K562 (cell line): ENCODE measurements at regions not wholly inside any gene's neighbourhood (a gene's known extent, or its start where the extent isn't known, plus 50 kb on each side); places are given as distances from the start of the nearest gene placed in this dataset.

ENCODE experiments used
- ATAC-seq: fragments of 200-7000 bp; cut with Tn5 transposase; 3 replicates; pipeline ENCODE4 v1.9.1; 2020; ENCODE audit warnings: moderate library complexity
- BruUV-seq: library from RNA; stranded (reverse); fragments of 400-500 nt; replicated peaks from 2 replicates; lab custom pipeline; 2021; lab: Mats Ljungman, UMichigan
- CTCF ChIA-PET: fragments of 300-600 bp; formaldehyde crosslinking; extraction: SDS; loops from one replicate; lab custom pipeline; 2021; ENCODE audit warnings: low intra/inter-chr PET ratio; lab: Yijun Ruan, JAX
- POLR2A ChIA-PET: fragments of 300-600, 350-650 bp; sonication (Branson Sonifier 250); formaldehyde crosslinking; extraction: SDS; loops from one replicate; lab custom pipeline; 2021; ENCODE audit warnings: antibody characterized with exemption, inconsistent platforms; lab: Yijun Ruan, JAX
- DNase-seq, 4 experiments: peaks; one replicate each; pipeline versions ENCODE4 v3.0.0 to v3.0.0-alpha.2; 2011 to 2018; ENCODE audit warnings: low spot score in 3 of 4, mixed read lengths in 3 of 4; ENCODE audit errors: extremely low read depth in 1 of 4
- FAIRE-seq: peaks from 2 replicates; lab custom pipeline; 2011; peaks lifted over from hg19 to GRCh38; lab: Jason Lieb, UNC
- H2AFZ ChIP-seq: 2 replicates; pipeline ENCODE4 v1.6.0; 2011; ENCODE audit warnings: low read depth, low read length, control low read depth, inconsistent platforms
- H3K27ac ChIP-seq: fragments of 200-600 bp; 3 replicates; pipeline ENCODE4 v1.8.0; 2011; ENCODE audit warnings: low read depth, mild to moderate bottlenecking, control low read depth, inconsistent platforms, low read length, moderate library complexity, mixed read lengths; ENCODE audit errors: extremely low read depth
- H3K27me3 ChIP-seq, 2 experiments: fragments of 300-600 bp in 1 of 2; 2 replicates in 1 of 2; 3 replicates in 1 of 2; pipeline versions ENCODE4 v1.6.0 to v1.8.0; 2011; ENCODE audit warnings: inconsistent platforms in 2 of 2, low read length in 2 of 2, mild to moderate bottlenecking in 1 of 2, mixed read lengths in 1 of 2, moderate library complexity in 1 of 2; ENCODE audit not compliant: control insufficient read depth in 2 of 2, insufficient read depth in 2 of 2
- H3K36me3 ChIP-seq: fragments of 300-600 bp; 3 replicates; pipeline ENCODE4 v1.8.0; 2011; ENCODE audit warnings: mild to moderate bottlenecking, low read length, inconsistent platforms; ENCODE audit not compliant: control insufficient read depth, insufficient read depth
- H3K4me1 ChIP-seq, 2 experiments: fragments of 200-600 bp in 1 of 2; replicated peaks in 1 of 2; 2 replicates in 1 of 2; 3 replicates in 1 of 2; pipeline versions ENCODE4 v1.5.1 to v1.8.0; 2011; ENCODE audit warnings: inconsistent platforms in 2 of 2, low read length in 2 of 2, mild to moderate bottlenecking in 1 of 2, mixed read lengths in 1 of 2, moderate library complexity in 1 of 2; ENCODE audit not compliant: control insufficient read depth in 2 of 2, insufficient read depth in 2 of 2
- H3K4me2 ChIP-seq: 2 replicates; pipeline ENCODE4 v1.6.1; 2011; ENCODE audit warnings: low read length, control low read depth, inconsistent platforms, mixed read lengths; ENCODE audit not compliant: insufficient read depth
- H3K4me3 ChIP-seq: fragments of 200-600 bp; sonication (generic), shearing (Covaris generic); 2 replicates; pipeline ENCODE4 v1.5.1; 2016; ENCODE audit warnings: control low read depth, inconsistent platforms
- H3K79me2 ChIP-seq: fragments of 200-600 bp; 3 replicates; pipeline ENCODE4 v1.8.0; 2011; ENCODE audit warnings: low read length, inconsistent platforms; ENCODE audit not compliant: control insufficient read depth, insufficient read depth
- H3K9ac ChIP-seq, 2 experiments: 2 replicates each; pipeline versions ENCODE4 v1.6.0 to v1.6.1; 2011; ENCODE audit warnings: low read depth in 2 of 2, low read length in 2 of 2, control low read depth in 1 of 2, inconsistent platforms in 1 of 2, mild to moderate bottlenecking in 1 of 2, mixed read lengths in 1 of 2; ENCODE audit not compliant: insufficient read depth in 1 of 2
- H3K9me1 ChIP-seq: one replicate; pipeline ENCODE4 v1.6.0; 2011; ENCODE audit warnings: inconsistent platforms, mild to moderate bottlenecking, low read length, moderate library complexity; ENCODE audit not compliant: control insufficient read depth, insufficient read depth
- H3K9me3 ChIP-seq: replicated peaks from 2 replicates; pipeline ENCODE4 v1.5.1; 2011; ENCODE audit warnings: low read depth, low read length, inconsistent platforms; ENCODE audit not compliant: control insufficient read depth, insufficient read depth
- H4K20me1 ChIP-seq: replicated peaks from 2 replicates; pipeline ENCODE4 v1.6.1; 2011; ENCODE audit warnings: low read length, inconsistent platforms, mixed read lengths; ENCODE audit not compliant: control insufficient read depth, insufficient read depth
- ASH1L ChIP-seq: fragments of 450-650 bp; IDR thresholded peaks from 2 replicates; pipeline ENCODE4 v1.6.1; 2018; ENCODE audit warnings: borderline replicate concordance, mild to moderate bottlenecking, low read depth; ENCODE audit not compliant: partially characterized antibody
- CTBP1 ChIP-seq: fragments of 450-650 bp; IDR thresholded peaks from 2 replicates; pipeline ENCODE4 v1.6.1; 2016; ENCODE audit warnings: borderline replicate concordance
- EP400 ChIP-seq: fragments of 450-650 bp; IDR thresholded peaks from 2 replicates; pipeline ENCODE4 v1.6.1; 2017; ENCODE audit warnings: antibody characterized with exemption, mild to moderate bottlenecking, moderate library complexity
- FOXA1 ChIP-seq: fragments of 450-650 bp; IDR thresholded peaks from 2 replicates; pipeline ENCODE4 v1.6.1; 2016; ENCODE audit warnings: mild to moderate bottlenecking, borderline replicate concordance
- HOXB6 ChIP-seq: fragments of 250-450 bp; sonication (Bioruptor Pico); IDR thresholded peaks from 2 replicates; pipeline ENCODE4 v1.5.1; 2022; ENCODE audit warnings: mild to moderate bottlenecking, borderline replicate concordance
- NCOA4 ChIP-seq: fragments of 450-650 bp; IDR thresholded peaks from 2 replicates; pipeline ENCODE4 v1.6.1; 2018; ENCODE audit warnings: mild to moderate bottlenecking; ENCODE audit not compliant: partially characterized antibody
- NR3C1 ChIP-seq: sonication (generic); formaldehyde crosslinking; IDR thresholded peaks from 2 replicates; pipeline ENCODE4 v1.8.1; 2022; ENCODE audit warnings: missing genetic modification reagents
- PTBP1 ChIP-seq: fragments of 200-400 bp; formaldehyde crosslinking; IDR thresholded peaks from 2 replicates; pipeline ENCODE4 v1.6.1; 2017; ENCODE audit warnings: low read depth, low read length
- RCOR1 ChIP-seq, 2 experiments: IDR thresholded peaks; 2 replicates each; pipeline ENCODE4 v1.6.1; 2012; ENCODE audit warnings: low read depth in 2 of 2, low read length in 2 of 2, borderline replicate concordance in 1 of 2, improper control_type of control experiment in 1 of 2
- SIX5 ChIP-seq, 2 experiments: IDR thresholded peaks; 2 replicates each; pipeline ENCODE4 v1.6.1; 2011; ENCODE audit warnings: low read length in 2 of 2, borderline replicate concordance in 1 of 2, low read depth in 1 of 2, mild to moderate bottlenecking in 1 of 2, moderate library complexity in 1 of 2; ENCODE audit not compliant: insufficient read depth in 1 of 2
- YY1 ChIP-seq, 3 experiments: IDR thresholded peaks; 2 replicates each; pipeline ENCODE4 v1.6.1; 2011; ENCODE audit warnings: low read length in 2 of 3, mild to moderate bottlenecking in 2 of 3, moderate library complexity in 2 of 3, borderline replicate concordance in 1 of 3, control low read depth in 1 of 3, low read depth in 1 of 3; ENCODE audit not compliant: insufficient read depth in 3 of 3, insufficient replicate concordance in 2 of 3, control insufficient read depth in 1 of 3, insufficient read length in 1 of 3; ENCODE audit errors: extremely low read depth in 1 of 3
- ZBTB12 ChIP-seq: fragments of 250-450 bp; sonication (Bioruptor Pico); IDR thresholded peaks from 2 replicates; pipeline ENCODE4 v1.4.0; 2020
- ZNF124 ChIP-seq: sonication (generic); formaldehyde crosslinking; IDR thresholded peaks from 2 replicates; pipeline ENCODE4 v1.8.1; 2022; ENCODE audit warnings: missing genetic modification reagents
- WGBS: fragments of 100-300 bp; shearing (Covaris generic); methylation state at CpG from one replicate; pipeline ENCODE4 v1.1.6; 2016; ENCODE audit warnings: low coverage, mixed read lengths; ENCODE audit not compliant: insufficient coverage; ENCODE audit errors: missing lambda C conversion rate; 5-methylcytosine and 5-hydroxymethylcytosine counted together
- in situ Hi-C: fragments of 300-500 bp; cut with MboI; formaldehyde crosslinking; loops from 4 replicates; pipeline ENCODE4 v1.15.0; 2018; ENCODE audit warnings: inconsistent platforms, mixed read lengths
- intact Hi-C: fragments of 100-400 bp; cut with micrococcal nuclease; formaldehyde crosslinking; loops from 2 replicates; pipeline ENCODE4 v1.14.2; 2022

DNA sequence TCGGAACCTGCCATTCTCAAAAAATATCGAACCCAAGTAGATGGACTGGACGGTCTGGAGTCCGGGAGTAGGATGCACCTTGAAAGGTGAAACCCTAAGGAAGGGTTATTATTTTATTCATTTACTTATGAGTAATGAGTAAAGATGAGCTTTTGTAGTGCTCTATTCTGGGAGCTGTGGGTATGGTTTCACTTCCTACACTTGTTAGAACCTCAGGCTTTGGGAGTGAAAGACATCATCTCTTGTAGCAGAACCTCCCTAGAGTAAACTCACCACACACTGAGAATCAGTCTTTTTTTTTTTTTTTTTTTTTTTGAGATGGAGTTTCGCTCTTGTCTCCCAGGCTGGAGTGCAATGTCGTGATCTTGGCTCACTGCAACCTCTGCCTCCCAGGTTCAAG lies 389.4 kb upstream of the AUTS2 start:
- Histone ChIP-seq H3K4me3 (no peak overlapping the region), H3K4me2 (no peak overlapping the region), H2AFZ (no peak overlapping the region), H3K9ac (no peak overlapping the region), H3K9me1 (no peaks in the 10 kb centered on the region), H3K27me3 (peaks cover 0 to 8% of the 10 kb centered on the region in 2 experiments; a peak in 1 of 5 replicates), H3K79me2 (no peaks in the 10 kb centered on the region), H3K27ac (no peak overlapping the region), H4K20me1 (no peaks in the 10 kb centered on the region), H3K36me3 (no peaks in the 10 kb centered on the region), H3K9me3 (no peaks in the 10 kb centered on the region), H3K4me1 (no peaks in the 10 kb centered on the region)
- POLR2A ChIA-PET, result no interaction called here
- DNase-seq (no peak), ATAC-seq (no peak), FAIRE-seq (no peak)
- 0% methylated on average over 6 of the region's 6 CpGs for WGBS
- CTCF ChIA-PET, result no interaction called here
- TF ChIP-seq ASH1L (no peak), PTBP1 (no peak), ZBTB12 (no peak), RCOR1 (IDR thresholded peaks at IDR 0.05; ENCODE audit: borderline replicate concordance in 1 of 2, low read depth in 2 of 2, low read length in 2 of 2) (no peak), SIX5 (IDR thresholded peaks at IDR 0.05; ENCODE audit: borderline replicate concordance in 1 of 2, insufficient read depth in 1 of 2, low read depth in 1 of 2, low read length in 2 of 2) (no peak), ZNF124 (no peak), YY1 (IDR thresholded peaks at IDR 0.05; ENCODE audit: borderline replicate concordance in 1 of 3, control insufficient read depth in 1 of 3, extremely low read depth in 1 of 3, insufficient read depth in 3 of 3, insufficient read length in 1 of 3, insufficient replicate concordance in 2 of 3, low read depth in 1 of 3, low read length in 2 of 3) (no peak), NCOA4 (no peak), CTBP1 (no peak), FOXA1 (no peak), NR3C1 (CRISPR knock-in tag) (no peak), EP400 (no peak), HOXB6 (CRISPR knock-in tag) (no peak)
- BruUV-seq, result no TSS peak
- in situ Hi-C loops, result no loop called here
- intact Hi-C loops, result no loop called here
